ENCODE measurements at regions not wholly inside any gene's neighbourhood (a gene's known extent, or its start where the extent isn't known, plus 50 kb on each side); places are given as distances from the start of the nearest gene placed in this dataset.
A peak's percentile ranks its signal among the peaks of the same experiment; 100 is the strongest.
"Not testable (repeated sequence)": the region's sequence is repeated elsewhere in the genome, so short reads cannot be mapped to it uniquely, and the experiment has no call there.

DNA sequence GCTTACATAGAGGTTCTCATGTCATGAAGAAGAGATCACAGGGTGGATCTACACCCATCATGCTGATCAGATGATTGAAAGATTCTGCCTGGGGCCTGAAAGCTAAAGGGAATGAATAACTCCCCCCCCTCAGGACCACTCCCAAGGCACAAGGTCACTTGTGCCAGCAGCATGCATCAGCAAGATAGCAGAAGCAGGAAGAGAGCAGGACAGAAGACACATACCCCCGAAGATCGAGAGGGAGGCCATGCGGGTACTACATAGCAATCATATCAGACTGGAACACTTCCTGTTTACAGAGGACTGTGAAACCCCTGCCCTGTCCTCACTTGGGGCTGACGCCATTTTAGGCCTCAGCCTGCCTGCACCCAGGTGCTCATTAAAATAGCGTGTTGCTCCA, 143.2 kb upstream of the EDNRB start (continued):
- TF ChIP-seq, protein P1, sequence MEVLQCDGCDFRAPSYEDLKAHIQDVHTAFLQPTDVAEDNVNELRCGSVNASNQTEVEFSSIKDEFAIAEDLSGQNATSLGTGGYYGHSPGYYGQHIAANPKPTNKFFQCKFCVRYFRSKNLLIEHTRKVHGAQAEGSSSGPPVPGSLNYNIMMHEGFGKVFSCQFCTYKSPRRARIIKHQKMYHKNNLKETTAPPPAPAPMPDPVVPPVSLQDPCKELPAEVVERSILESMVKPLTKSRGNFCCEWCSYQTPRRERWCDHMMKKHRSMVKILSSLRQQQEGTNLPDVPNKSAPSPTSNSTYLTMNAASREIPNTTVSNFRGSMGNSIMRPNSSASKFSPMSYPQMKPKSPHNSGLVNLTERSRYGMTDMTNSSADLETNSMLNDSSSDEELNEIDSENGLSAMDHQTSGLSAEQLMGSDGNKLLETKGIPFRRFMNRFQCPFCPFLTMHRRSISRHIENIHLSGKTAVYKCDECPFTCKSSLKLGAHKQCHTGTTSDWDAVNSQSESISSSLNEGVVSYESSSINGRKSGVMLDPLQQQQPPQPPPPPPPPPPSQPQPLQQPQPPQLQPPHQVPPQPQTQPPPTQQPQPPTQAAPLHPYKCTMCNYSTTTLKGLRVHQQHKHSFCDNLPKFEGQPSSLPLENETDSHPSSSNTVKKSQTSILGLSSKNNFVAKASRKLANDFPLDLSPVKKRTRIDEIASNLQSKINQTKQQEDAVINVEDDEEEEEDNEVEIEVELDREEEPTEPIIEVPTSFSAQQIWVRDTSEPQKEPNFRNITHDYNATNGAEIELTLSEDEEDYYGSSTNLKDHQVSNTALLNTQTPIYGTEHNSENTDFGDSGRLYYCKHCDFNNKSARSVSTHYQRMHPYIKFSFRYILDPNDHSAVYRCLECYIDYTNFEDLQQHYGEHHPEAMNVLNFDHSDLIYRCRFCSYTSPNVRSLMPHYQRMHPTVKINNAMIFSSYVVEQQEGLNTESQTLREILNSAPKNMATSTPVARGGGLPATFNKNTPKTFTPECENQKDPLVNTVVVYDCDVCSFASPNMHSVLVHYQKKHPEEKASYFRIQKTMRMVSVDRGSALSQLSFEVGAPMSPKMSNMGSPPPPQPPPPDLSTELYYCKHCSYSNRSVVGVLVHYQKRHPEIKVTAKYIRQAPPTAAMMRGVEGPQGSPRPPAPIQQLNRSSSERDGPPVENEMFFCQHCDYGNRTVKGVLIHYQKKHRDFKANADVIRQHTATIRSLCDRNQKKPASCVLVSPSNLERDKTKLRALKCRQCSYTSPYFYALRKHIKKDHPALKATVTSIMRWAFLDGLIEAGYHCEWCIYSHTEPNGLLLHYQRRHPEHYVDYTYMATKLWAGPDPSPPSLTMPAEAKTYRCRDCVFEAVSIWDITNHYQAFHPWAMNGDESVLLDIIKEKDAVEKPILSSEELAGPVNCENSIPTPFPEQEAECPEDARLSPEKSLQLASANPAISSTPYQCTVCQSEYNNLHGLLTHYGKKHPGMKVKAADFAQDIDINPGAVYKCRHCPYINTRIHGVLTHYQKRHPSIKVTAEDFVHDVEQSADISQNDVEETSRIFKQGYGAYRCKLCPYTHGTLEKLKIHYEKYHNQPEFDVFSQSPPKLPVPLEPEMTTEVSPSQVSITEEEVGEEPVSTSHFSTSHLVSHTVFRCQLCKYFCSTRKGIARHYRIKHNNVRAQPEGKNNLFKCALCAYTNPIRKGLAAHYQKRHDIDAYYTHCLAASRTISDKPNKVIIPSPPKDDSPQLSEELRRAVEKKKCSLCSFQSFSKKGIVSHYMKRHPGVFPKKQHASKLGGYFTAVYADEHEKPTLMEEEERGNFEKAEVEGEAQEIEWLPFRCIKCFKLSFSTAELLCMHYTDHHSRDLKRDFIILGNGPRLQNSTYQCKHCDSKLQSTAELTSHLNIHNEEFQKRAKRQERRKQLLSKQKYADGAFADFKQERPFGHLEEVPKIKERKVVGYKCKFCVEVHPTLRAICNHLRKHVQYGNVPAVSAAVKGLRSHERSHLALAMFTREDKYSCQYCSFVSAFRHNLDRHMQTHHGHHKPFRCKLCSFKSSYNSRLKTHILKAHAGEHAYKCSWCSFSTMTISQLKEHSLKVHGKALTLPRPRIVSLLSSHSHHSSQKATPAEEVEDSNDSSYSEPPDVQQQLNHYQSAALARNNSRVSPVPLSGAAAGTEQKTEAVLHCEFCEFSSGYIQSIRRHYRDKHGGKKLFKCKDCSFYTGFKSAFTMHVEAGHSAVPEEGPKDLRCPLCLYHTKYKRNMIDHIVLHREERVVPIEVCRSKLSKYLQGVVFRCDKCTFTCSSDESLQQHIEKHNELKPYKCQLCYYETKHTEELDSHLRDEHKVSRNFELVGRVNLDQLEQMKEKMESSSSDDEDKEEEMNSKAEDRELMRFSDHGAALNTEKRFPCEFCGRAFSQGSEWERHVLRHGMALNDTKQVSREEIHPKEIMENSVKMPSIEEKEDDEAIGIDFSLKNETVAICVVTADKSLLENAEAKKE (CRISPR knock-in tag; IDR thresholded peaks at IDR 0.05), result no peak
- no peak for TF ChIP-seq JUNB (IDR thresholded peaks at IDR 0.05; ENCODE audit: unreplicated experiment)

DNA sequence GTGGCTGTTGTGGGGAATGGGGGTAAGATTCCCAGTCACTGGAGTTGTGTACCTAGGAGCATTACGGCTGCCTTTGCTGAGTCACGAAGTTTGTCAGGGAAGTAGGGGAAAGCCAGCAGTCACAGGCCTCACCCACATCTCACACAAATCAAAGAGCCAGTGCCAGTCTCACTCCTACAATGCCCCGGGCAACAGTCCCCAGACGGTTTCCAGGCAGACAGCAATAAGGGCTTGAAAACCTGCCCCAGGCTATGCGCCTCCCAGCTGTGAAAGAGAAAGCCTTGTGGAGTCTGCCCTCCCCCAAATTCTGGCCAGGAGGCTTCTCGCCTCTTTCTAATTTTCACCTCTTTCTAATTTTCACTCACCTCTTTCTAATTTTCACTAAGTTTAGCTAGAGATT, 142.3 kb upstream of the EDNRB start:
- no peak for DNase-seq (ENCODE audit: low spot score)
- TF ChIP-seq POLR2AphosphoS5 (IDR thresholded peaks at IDR 0.05; ENCODE audit: low read depth) (no peak), EZH2phosphoT487 (IDR thresholded peaks at IDR 0.05; ENCODE audit: unreplicated experiment) (no peak)
- TF ChIP-seq, protein P2, sequence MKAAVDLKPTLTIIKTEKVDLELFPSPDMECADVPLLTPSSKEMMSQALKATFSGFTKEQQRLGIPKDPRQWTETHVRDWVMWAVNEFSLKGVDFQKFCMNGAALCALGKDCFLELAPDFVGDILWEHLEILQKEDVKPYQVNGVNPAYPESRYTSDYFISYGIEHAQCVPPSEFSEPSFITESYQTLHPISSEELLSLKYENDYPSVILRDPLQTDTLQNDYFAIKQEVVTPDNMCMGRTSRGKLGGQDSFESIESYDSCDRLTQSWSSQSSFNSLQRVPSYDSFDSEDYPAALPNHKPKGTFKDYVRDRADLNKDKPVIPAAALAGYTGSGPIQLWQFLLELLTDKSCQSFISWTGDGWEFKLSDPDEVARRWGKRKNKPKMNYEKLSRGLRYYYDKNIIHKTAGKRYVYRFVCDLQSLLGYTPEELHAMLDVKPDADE (IDR thresholded peaks at IDR 0.05), result no peak
- TF ChIP-seq, protein P3, sequence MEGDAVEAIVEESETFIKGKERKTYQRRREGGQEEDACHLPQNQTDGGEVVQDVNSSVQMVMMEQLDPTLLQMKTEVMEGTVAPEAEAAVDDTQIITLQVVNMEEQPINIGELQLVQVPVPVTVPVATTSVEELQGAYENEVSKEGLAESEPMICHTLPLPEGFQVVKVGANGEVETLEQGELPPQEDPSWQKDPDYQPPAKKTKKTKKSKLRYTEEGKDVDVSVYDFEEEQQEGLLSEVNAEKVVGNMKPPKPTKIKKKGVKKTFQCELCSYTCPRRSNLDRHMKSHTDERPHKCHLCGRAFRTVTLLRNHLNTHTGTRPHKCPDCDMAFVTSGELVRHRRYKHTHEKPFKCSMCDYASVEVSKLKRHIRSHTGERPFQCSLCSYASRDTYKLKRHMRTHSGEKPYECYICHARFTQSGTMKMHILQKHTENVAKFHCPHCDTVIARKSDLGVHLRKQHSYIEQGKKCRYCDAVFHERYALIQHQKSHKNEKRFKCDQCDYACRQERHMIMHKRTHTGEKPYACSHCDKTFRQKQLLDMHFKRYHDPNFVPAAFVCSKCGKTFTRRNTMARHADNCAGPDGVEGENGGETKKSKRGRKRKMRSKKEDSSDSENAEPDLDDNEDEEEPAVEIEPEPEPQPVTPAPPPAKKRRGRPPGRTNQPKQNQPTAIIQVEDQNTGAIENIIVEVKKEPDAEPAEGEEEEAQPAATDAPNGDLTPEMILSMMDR (conservative IDR thresholded peaks at IDR 0.05; ENCODE audit: low read depth in 2 of 2), result no peak
- no peak overlapping the region for H3K27ac Mint-ChIP-seq
- Histone ChIP-seq H3F3A (replicated peaks; ENCODE audit: low read depth) (no peaks in the 10 kb centered on the region), H3K36me3 (ENCODE audit: insufficient read depth) (peaks cover 3% of the 10 kb centered on the region; the same call in 1 of the 2 replicates), H3K27ac (ENCODE audit: low read depth) (no peak overlapping the region), H3K9me2 (ENCODE audit: insufficient read depth) (0 out of 2 replicates have a peak, but pooled peaks cover 4% of the 10 kb centered on the region), H3K4me3 (no peak overlapping the region), H4K20me1 (replicated peaks; ENCODE audit: insufficient read depth) (no peaks in the 10 kb centered on the region), H2AFZ (no peak overlapping the region), H3K4me1 (ENCODE audit: insufficient read depth) (no peaks in the 10 kb centered on the region; the same call in 1 of the 2 replicates), H3K27me3 (ENCODE audit: insufficient read depth) (no peaks in the 10 kb centered on the region), H3K79me2 (replicated peaks; ENCODE audit: insufficient read depth) (no peaks in the 10 kb centered on the region), H3K4me2 (no peak overlapping the region)
- ATAC-seq, result no peak
- no peaks in the 10 kb centered on the region for H3K4me1 Mint-ChIP-seq
- peaks cover 2% of the 10 kb centered on the region for H3K27me3 Mint-ChIP-seq (ENCODE audit: insufficient read depth, low read depth, poor library complexity)
- H3K9me3 Mint-ChIP-seq, result peaks cover 25% of the 10 kb centered on the region
- no peak overlapping the region for H3K4me3 Mint-ChIP-seq
- H3K36me3 Mint-ChIP-seq (ENCODE audit: low read depth), result peaks cover 22% of the 10 kb centered on the region

DNA sequence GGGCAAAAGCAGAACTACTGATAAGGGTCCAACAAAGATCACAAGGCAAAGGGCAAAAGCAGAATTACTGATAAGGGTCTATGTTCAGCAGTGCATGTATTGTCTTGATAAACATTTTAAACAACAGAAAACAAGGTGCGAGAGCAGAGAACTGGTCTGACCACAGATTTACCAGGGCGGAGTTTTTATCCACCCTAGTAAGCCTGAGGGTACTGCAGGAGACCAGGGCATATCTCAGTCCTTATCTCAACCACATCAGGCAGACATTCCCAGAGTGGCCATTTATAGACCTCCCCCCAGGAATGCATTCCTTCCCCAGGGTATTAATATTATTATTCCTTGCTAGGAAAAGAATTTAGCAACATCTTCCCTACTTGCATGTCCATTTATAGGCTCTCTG, 138.2 kb upstream of the EDNRB start:
- peak overlapping the region; percentile 43; the same call in 1 of the 2 replicates for H3K27ac Mint-ChIP-seq

More for the DNA sequence above, 138.2 kb upstream of the EDNRB start:
- Mint-ChIP-seq H3K36me3 (ENCODE audit: low read depth) (peaks cover 27% of the 10 kb centered on the region), H3K9me3 (peaks cover 28% of the 10 kb centered on the region)
- not testable (repeated sequence) for H3K4me1 ChIP-seq (ENCODE audit: insufficient read depth); H3K27ac ChIP-seq (ENCODE audit: low read depth); H3K27me3 ChIP-seq (ENCODE audit: insufficient read depth); ATAC-seq; DNase-seq (ENCODE audit: low spot score); H4K20me1 ChIP-seq (replicated peaks; ENCODE audit: insufficient read depth); H3K79me2 ChIP-seq (replicated peaks; ENCODE audit: insufficient read depth); H3K4me3 Mint-ChIP-seq; H3K4me1 Mint-ChIP-seq; H3F3A ChIP-seq (replicated peaks; ENCODE audit: low read depth); H2AFZ ChIP-seq; H3K36me3 ChIP-seq (ENCODE audit: insufficient read depth); H3K4me2 ChIP-seq; H3K9me2 ChIP-seq (ENCODE audit: insufficient read depth); H3K4me3 ChIP-seq; H3K27me3 Mint-ChIP-seq (ENCODE audit: insufficient read depth, low read depth, poor library complexity)

All from GM23338 (cell line).